ENCODE measurements at regions not wholly inside any gene's neighbourhood (a gene's known extent, or its start where the extent isn't known, plus 50 kb on each side); places are given as distances from the start of the nearest gene placed in this dataset.

- TF ChIP-seq REST (IDR thresholded peaks at IDR 0.05; ENCODE audit: unreplicated experiment) (no peak), ZNF331 (CRISPR knock-in tag; IDR thresholded peaks at IDR 0.05; ENCODE audit: low read depth) (no peak), JUNB (IDR thresholded peaks at IDR 0.05; ENCODE audit: unreplicated experiment) (no peak), EZH2phosphoT487 (IDR thresholded peaks at IDR 0.05; ENCODE audit: unreplicated experiment) (no peak), POLR2AphosphoS5 (IDR thresholded peaks at IDR 0.05; ENCODE audit: low read depth) (no peak), ZNF114 (CRISPR knock-in tag; IDR thresholded peaks at IDR 0.05) (no peak), STAT1 (IDR thresholded peaks at IDR 0.05; ENCODE audit: unreplicated experiment) (no peak), NANOG (IDR thresholded peaks at IDR 0.05; ENCODE audit: borderline replicate concordance) (no peak), EZH2 (IDR thresholded peaks at IDR 0.05; ENCODE audit: low read depth, unreplicated experiment) (no peak), CTCF (conservative IDR thresholded peaks at IDR 0.05; ENCODE audit: low read depth in 2 of 2) (no peak), ETS1 (IDR thresholded peaks at IDR 0.05) (no peak)
These were observed 82.3 kb downstream of the SYNE3 start (continued) for GRCh38 chr14:95434121-95434520.

GRCh38 chr14:95433094-95433478 lies 83.4 kb downstream of the SYNE3 start:
- Histone ChIP-seq H3K27ac (ENCODE audit: low read depth) (no peak overlapping the region), H3K36me3 (ENCODE audit: insufficient read depth) (no peaks in the 10 kb centered on the region; the same call in 1 of the 2 replicates), H3K79me2 (replicated peaks; ENCODE audit: insufficient read depth) (no peaks in the 10 kb centered on the region), H3K4me2 (no peak overlapping the region), H3K27me3 (ENCODE audit: insufficient read depth) (no peaks in the 10 kb centered on the region), H3K9me2 (ENCODE audit: insufficient read depth) (no peaks in the 10 kb centered on the region), H3K4me1 (ENCODE audit: insufficient read depth) (no peaks in the 10 kb centered on the region), H3K4me3 (no peak overlapping the region), H2AFZ (no peak overlapping the region), H3F3A (replicated peaks; ENCODE audit: low read depth) (no peaks in the 10 kb centered on the region), H4K20me1 (replicated peaks; ENCODE audit: insufficient read depth) (no peaks in the 10 kb centered on the region)
- ATAC-seq, result no peak
- DNase-seq (ENCODE audit: low spot score), result no peak
- Mint-ChIP-seq H3K27me3 (ENCODE audit: insufficient read depth, low read depth, poor library complexity) (peaks cover 2% of the 10 kb centered on the region), H3K36me3 (ENCODE audit: low read depth) (no peaks in the 10 kb centered on the region; the same call in 2 of the 3 replicates), H3K27ac (no peak overlapping the region), H3K4me3 (no peak overlapping the region), H3K9me3 (peaks cover 7% of the 10 kb centered on the region), H3K4me1 (no peaks in the 10 kb centered on the region)
- no peak for TF ChIP-seq EZH2phosphoT487 (IDR thresholded peaks at IDR 0.05; ENCODE audit: unreplicated experiment)
- no peak for TF ChIP-seq ETS1 (IDR thresholded peaks at IDR 0.05)
- TF ChIP-seq ZNF114 (CRISPR knock-in tag; IDR thresholded peaks at IDR 0.05), result no peak
- no peak for TF ChIP-seq JUNB (IDR thresholded peaks at IDR 0.05; ENCODE audit: unreplicated experiment)
